ENCODE measurements at regions not wholly inside any gene's neighbourhood (a gene's known extent, or its start where the extent isn't known, plus 50 kb on each side); places are given as distances from the start of the nearest gene placed in this dataset.
A peak's percentile ranks its signal among the peaks of the same experiment; 100 is the strongest.

DNA sequence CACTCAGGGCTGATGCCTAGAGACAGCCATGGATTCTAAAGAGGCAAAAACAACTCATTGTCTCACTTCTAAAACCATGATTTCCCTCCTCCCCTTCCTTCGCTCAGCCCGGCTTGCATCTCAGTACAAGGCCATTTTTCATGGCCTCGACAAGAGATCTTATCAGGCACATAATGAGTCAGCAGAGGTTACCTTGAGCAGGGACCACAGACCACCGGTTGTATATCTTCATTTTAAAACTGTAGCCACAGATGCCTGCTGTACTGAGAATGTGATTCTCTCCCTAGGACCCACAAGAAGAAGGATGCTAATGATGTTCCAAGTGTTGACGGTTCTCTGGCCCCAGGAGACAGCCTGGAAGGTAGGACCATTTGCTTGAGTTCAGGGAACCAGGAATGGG lies 331.9 kb downstream of the AJAP1 start:
- DNase-seq (ENCODE audit: low spot score): no peak

DNA sequence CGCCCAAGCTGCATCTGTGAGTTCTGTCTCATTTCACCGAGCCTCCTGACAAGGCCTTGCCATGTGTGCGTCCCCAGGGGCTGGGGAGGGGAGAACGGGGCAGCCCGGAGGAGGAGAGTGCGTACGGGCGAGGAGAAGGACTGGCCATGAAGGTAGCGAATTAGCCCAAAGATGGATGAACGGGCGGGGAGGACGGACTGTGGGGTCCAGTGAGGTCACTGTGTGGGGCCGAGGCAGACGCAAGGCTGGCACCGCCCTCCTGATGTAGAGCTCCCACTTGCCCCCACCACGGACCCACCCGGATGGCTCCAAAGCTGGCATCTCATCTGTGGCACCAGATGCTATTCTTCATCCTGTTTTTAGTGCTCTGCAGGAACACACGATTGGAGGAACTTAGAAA lies 330.4 kb downstream of the AJAP1 start:
- DNase-seq (ENCODE audit: low spot score): no peak

DNA sequence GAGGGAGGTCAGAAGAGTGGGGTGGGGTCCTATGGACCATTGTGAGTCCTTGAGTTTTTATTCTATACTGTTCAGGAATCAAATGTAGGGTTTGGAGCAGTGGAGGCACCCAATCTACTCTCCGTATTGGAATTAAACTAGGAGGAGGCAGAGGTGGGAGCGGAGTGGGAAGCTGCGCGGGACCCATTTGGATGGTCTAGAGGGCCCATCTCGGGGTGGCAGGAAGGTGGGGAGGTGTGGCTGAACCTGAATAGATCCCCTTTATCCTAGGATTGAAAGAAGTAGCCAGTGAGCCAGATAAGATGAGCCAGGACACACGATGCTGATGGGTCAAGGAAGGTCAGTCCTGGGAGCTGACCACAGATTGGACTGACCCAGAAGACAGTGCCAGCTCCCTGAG lies 325.8 kb downstream of the AJAP1 start:
- DNase-seq (ENCODE audit: low spot score): no peak

DNA sequence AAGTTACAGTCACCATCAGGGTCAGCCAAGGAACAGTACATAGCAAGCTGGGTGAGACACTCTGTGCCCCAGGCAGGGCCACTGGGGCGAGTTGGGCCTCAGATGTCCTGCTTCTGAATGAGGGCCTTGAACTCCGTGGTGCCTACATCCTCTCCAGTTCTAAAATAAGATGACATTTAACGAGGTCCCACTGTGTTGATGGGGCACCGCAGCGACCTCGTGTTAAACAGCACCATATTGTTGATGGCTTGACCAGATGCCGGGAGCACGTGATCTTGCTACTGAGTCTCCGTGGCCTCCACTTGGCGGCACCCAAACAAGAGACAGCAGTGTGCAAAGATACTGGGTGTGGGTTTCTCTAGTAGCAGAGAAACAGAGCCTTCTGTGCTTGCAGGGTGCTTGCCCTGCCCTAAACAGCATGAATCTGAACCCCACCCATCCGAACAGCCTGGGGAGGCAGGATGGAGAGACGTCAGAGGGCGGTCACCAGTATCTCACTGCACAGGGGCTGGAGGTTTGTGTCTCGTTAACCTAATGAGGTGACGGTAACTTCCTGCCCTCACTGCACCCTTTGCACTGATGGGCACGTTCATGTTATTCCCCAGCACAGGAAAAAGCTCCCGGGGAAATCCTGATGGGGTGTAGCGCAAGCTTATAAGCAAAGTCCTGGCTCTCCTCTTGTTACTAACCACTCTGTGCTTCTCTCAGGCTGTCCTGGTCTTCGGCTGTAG lies 324.4 kb downstream of the AJAP1 start:
- no peak for DNase-seq (ENCODE audit: low spot score)

DNA sequence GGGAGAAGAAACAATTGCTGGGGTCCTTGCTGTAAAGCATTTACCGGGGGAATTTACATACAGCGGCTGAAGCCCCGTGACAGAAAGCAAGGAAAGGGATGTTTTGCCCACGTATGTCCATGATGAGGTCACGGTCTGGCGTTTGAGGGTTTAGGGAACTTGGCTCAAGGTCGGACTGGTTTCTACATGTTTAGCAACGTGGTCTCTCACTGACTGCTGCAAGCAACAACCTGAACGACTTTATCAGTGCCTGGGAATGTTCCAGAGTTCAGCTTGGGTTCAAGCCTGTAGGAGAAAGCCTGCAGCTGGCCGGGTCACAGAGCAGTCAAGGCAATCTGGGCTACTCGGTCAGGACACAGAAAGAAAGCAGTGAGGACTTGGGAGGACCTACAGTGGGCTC lies 323.3 kb downstream of the AJAP1 start:
- DNase-seq (ENCODE audit: low spot score): no peak

DNA sequence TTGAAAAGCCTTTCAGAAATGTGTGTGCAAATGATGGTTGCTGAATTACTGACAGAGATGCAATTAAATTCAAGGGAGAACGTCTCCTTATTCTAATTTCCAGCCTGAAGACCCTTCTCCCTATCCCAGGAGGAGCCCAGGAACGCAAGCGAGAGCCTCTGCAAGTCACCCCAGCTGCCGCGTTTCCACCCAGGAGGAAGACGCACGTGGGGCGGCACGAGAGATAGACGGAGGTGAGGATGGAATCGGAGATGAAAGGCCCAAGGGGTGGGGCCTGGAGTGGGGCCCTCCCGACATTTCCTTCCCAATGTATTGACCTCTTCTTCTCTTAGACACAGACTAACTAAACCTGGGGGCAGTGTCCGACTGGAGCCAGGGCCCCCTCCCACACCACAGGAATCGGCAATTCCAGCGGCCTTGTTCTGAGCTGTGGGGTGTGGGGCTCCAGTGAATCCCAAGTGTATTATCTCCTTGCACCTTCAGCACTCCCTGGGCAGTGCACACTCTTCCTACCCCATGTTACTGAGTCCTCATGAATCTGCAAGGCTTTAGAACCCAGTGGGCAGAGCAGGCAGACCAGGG lies 322.5 kb downstream of the AJAP1 start:
- no peak for DNase-seq (ENCODE audit: low spot score)

DNA sequence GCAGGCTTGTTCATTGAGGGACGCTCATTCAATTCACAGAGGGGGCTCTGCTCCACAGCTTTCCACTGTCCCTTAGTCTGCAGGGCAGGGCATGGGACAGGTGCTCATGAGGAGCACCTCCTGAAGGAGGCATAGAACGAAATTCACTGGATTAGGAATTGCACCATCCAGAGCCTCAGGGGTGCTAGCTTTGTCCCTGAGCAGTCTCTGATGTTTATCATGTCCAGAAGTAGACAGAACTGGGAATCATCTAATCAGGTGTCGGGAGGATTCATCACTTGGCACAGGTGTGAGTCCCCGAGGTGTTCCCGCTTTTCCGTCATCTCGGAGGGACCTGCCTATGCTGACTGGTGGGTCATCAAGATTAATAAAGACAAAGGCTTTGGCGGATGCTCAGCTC lies 321.4 kb downstream of the AJAP1 start:
- no peak for DNase-seq (ENCODE audit: low spot score)

DNA sequence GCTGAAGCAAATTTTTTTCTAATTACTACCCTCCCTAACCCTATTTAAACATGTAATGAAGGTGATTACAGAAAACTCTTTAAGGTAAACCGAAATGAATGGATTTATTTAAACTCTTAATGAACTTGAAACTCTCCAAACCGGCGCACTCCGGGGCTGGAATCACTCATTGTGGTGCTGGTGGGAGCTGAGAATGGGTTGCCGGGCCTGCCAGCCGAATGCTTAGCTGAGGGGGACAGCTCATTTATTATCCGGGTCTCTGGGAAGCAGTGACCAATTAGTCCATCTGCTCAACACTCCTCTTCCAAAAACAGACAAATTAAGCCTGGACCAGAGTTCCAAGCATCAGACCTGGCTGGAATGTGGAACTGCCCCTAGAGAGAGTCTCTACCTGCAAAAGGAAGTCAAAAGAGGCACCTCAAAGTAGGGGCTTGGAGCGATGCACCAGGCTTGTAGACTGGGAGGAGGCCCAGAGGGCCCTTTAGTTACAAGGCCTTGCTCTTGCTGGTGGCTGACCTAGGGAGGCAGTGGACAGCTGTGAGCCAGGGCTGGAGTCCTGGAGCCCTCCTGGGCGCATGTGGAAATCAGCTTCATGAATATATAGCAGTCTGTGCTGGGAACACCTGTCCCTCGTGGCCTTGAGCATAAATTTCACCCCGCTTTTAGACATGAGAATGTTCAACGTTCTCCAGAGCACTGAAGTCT lies 320.7 kb downstream of the AJAP1 start:
- DNase-seq (ENCODE audit: low spot score): no peak

DNA sequence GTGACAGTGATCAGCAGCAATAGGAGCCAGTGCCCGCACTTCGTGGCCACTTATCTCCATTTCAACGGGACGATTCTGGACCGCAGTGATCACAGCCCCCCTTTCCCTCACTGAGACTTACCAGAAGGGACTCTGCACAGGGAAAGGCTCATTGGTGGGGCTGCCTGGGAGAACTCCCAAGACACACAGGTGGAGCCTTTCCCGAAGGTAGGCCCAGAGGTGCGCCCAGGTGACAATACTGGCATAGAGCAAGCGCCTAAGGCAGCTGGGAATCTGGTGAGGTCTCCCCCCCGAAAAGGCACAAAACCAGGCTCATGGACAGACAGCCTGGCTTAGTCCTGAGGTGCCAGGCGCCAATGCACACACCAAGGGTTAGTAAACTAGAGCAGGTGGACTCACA lies 318.9 kb downstream of the AJAP1 start:
- no peak for DNase-seq (ENCODE audit: low spot score)

DNA sequence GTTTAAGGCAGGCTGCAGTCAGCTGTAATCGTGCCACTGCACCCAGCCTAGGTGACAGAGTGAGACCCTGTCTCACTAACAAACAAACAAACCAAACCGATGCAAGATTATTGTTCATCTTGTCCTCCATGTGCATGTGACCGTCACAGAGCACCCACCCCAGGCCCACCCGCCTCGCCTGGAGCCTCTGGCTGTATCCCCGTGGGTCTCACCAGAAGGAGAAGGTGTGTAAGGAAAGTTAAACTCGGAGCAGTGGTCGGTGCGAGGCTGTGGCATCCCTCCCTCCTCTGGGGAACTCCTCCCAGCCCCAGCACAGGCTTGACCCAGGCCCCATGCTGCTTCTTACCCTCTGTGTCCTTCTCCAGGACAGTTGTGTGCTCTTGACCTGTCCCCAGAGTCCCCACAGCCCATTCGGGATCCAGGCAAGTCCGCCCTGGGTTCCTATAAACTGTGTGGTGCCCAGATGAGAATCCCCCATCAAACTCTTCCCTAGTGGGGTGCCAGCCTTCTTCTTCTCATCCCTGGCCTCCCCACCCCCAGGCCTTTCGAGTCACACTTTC lies 318.4 kb downstream of the AJAP1 start:
- no peak for DNase-seq (ENCODE audit: low spot score)

DNA sequence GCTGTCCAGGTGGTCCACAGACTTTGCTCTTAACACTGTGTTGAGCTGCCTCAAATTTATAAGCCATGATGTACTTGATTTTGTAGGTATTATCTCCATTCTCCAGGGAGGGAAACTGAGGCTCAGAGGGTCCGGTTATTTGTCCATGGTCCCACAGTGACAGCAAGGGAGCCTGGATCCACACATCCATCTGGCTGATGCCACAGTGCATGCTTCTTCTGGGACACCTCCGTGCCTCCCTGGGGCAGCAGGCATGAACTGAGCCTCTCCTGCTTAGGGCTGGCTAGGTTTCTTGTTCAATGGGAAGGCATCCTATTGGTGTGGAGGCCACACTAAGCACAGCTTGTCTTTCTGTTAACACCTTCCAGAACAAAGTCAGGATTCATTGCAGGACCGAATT lies 317.3 kb downstream of the AJAP1 start:
- no peak for DNase-seq (ENCODE audit: low spot score)

DNA sequence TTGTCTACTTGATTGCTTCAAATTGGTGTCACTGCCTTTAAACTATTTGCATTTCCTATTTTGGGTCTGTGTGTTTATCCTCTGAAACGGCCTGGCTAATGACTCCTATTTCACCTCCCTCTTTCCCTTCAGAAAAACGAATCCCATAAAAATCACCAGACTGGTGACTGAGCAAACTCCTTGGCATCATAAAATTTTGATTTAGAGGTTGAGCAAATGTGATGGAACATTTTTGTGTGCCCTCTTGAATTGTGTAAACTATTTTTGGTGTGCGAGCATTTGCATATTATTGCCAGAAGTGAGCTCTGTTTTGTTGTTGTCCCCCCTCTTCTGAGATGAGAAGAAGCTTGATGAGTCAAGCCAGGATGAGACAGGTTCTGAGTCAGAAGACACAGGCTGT lies 316.1 kb downstream of the AJAP1 start:
- no peak for DNase-seq (ENCODE audit: low spot score)

DNA sequence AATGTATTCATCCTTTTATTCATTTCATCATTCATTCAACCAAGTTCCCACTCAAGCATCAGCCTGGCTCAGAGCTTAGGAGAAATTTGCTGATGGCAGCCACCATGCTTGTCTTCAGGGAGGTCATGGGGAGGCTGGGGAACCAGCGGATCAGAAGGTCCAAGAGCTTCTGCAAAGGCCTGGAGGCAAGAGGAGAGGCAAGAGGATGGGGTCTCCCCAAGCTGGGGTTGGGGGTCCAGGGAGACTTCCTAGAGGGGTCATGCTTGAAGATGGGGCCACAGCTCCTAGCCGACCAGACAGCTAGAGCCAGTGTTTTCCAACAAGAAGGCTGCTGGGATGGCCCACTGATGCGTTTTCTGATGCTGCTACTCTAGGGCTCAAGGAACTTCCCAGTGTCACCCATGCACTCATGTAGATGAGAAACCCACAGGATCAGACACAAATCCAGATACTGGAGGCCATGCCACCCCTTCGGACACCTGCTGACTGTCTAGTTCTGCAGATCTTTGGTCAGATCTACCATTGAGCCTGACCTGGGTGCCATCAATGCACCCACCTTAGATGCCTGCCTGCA lies 315.2 kb downstream of the AJAP1 start:
- DNase-seq (ENCODE audit: low spot score): no peak

DNA sequence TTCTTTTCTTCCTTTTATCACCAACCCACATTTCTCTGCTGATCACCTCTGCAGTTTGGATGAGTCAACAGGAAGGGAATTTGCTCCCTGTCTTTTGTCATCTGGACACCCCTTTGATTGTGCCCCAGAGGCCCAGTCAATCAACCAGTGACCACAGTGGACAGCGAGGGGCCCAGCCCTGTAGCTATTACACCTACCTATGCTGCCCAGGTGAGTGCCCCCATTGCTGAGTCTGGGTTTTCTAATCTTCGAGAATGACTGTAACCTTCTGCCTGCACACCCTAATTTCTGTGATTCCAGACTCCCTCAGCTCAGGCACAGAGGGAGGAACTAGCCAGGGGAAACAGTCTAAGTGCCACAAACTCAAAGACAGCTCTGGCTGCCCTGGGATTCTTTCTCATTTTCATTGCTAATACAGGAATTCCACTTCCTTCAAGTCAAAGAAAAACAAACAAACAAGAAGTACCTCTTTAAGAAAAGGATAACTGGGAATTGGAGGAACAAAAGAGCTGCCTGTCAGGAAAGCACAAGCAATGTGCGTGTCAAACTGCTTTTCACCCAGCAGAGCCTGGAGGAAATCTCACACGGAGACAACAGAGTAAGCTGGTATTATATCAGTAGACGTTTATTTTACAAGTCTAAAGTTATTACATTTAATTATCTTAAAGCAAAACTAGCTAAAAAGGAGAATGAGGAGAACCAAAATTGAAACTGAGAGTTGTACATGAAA lies 311.1 kb downstream of the AJAP1 start:
- no peak for DNase-seq (ENCODE audit: low spot score)

DNA sequence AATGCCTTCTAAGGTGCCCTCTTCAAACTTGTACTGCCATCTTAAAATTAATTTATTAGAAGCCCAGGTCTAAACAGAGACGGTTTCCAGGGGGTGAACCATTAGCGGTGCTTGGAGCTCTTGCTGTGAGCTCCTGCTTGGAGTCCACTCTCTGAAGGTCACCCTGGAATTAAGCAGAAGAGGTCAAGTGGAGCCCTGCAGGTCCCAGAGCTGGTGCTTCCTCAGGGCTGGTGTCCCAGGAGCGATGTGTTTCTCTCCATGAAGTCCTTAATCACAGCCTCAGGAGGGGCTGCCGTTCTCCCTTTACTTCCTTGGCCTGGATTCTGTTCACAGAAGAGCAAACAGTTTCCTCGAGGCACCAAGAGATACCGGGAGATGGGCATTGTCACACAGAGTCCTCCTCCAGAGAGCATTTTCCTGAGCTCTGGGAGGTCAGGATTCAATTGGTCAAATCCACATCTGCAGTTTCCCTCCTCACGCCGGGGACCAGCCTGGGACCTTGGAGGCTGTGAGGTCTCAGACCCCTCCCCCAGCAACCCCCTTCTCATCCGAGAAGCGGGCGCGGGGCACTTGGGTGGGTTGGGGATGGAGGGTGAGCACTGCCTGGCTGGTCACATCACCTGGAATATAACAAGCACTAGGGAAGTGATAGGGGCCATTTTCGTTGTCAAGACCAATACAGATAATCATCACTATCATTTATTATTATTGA lies 310.4 kb downstream of the AJAP1 start:
- no peak for DNase-seq (ENCODE audit: low spot score)

DNA sequence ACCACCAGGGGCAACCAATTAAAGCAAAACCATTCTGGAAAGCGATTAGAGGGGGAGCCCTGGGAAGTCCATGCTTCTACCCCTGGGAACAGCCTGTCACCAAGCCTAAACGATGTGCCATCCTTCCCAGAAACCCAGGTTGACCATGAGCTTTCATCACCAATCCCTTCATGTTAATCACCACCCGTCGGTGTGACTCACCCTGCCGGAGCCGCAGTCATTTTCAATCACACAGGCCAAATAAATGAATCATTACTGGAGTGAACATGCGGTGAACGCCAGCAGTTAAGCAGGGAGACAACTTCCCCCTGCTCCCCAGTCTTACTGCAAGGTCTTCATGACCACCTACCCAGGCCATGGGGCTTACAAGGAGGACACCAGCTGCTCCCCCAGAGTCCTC lies 308.8 kb downstream of the AJAP1 start:
- peak; percentile 21 for DNase-seq (ENCODE audit: low spot score)

DNA sequence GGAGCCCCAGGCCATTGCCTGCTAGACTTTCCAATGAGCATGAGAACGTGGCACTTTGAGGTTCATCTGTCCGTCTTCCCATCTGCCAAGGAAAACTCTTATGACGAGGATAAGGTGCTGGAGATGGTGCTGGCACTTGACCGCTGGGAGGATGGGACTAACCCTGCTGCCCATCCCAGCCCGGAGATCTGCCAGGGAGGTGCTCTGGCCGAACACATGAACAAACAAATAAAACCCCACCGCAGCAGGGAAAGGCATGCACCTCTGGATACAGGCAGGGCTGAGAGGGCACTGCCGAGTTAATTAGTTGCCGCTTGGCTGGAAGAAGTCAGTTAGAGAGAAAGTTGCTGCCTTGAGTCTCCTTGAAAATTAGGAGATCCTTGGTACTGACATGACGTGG lies 308.4 kb downstream of the AJAP1 start:
- no peak for DNase-seq (ENCODE audit: low spot score)

DNA sequence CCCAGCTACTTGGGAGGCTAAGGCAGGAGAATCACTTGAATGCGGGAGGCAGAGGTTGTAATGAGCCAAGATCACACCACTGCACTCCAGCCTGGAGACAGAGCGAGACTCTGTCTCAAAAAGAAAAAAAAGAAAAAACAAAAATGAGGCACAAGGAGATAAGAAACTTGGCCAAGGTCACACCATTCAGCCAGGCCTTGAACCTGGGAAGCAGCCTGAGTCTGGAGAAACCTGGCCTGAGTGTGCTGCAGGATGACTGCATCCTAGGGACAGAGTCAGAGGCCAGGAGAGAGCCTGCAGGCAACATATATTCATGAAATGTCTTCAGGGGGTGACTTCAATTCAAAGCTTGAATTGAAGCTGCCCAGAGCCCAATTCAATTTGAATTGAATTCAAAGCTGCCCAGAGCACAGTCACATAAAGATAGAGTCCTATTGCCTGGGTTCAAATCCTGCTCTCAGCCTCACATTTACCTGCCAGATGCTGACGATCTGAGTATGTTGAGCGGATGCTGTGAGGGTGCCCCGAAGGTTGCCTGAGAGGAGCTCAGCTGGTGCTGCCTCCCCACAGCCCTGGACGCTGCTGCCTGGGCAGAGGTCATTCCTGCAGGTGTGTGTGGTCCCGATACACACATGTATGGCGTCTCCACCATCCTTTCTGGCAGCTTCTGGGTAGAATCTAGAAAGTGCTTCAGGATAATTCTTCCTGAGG lies 307.7 kb downstream of the AJAP1 start:
- DNase-seq (ENCODE audit: low spot score): no peak

DNA sequence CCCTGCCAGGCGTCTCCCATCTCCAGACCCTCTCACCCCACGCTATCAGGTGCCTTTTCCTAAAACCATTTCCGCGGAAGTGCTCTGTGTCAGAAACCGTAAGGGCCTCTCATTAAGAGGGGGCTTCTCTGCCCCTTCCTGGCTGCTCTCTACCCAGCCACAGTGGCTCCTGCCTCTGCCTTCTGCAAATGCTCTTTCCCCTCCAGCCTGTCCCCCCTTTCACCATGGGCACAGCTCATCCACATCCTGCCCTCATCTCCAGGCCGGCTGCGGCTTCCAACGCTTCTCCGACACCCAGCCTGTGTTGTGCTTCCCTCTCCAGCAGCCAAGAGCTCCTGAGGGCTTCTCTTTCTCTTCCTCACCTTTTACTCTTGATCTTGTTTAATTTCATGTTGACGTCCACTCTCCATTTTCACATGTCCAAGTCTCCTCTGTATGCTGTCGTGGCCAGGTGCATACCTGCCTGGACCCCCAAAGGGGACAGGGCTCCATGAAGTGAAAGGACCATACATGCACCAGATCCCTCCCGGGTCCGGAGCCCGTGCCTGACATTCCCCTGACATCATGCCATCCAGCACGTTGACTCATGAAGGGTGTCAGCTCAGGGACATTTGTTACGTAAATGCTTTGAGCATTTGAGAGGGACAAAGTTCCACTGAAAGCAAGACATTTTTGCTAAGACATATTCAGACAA lies 306.5 kb downstream of the AJAP1 start:
- DNase-seq (ENCODE audit: low spot score): no peak

DNA sequence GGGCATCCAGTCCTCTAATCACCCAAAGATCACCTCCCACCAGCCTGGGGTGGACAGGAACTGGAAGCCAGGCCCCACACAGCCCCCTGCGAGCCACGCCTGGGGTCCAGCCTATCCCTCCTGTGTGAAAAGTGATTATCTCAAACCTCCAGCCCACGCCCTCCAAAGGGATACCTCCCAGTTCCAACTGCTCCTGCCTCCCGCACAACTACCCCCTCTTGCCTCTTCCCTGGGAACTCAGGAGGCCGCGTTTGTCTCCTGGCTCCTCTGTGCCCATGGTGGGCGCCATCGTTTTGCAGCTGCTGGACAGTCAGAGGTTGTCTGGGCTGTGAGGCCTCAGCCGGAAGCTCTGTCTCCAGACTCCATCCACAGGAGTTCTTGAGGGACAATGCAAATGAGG lies 305.9 kb downstream of the AJAP1 start:
- no peak for DNase-seq (ENCODE audit: low spot score)

Data from AG20443 (cell line).